GM12874 (cell line): ENCODE measurements at regions not wholly inside any gene's neighbourhood (a gene's known extent, or its start where the extent isn't known, plus 50 kb on each side); places are given as distances from the start of the nearest gene placed in this dataset.

Experiments used
- CTCF ChIP-seq: IDR thresholded peaks from 2 replicates; pipeline ENCODE4 v1.5.1; 2011; ENCODE audit warnings: low read depth, mild to moderate bottlenecking, control low read depth, low read length, moderate library complexity; ENCODE audit not compliant: insufficient read depth

GRCh38 chr6:153644000-153644399, 395.0 kb upstream of the OPRM1 start:
- TF ChIP-seq CTCF, result no peak

GRCh38 chr6:153634416-153634815, 404.6 kb upstream of the OPRM1 start:
- no peak for TF ChIP-seq CTCF

GRCh38 chr6:153625089-153625488, 414.0 kb upstream of the OPRM1 start:
- TF ChIP-seq CTCF, result no peak

GRCh38 chr6:153624528-153624927, 414.5 kb upstream of the OPRM1 start:
- no peak for TF ChIP-seq CTCF

GRCh38 chr6:153623496-153623895, 415.5 kb upstream of the OPRM1 start:
- TF ChIP-seq CTCF, result no peak

- TF ChIP-seq CTCF, result no peak
Measured at GRCh38 chr6:153621491-153621890, 417.5 kb upstream of the OPRM1 start.

GRCh38 chr6:153621070-153621469, 418.0 kb upstream of the OPRM1 start:
- no peak for TF ChIP-seq CTCF
